PC-9 (cell line): ENCODE measurements at regions not wholly inside any gene's neighbourhood (a gene's known extent, or its start where the extent isn't known, plus 50 kb on each side); places are given as distances from the start of the nearest gene placed in this dataset.

Experiments used
- BruUV-seq: library from RNA; stranded (reverse); fragments of 400-500 nt; replicated peaks from 2 replicates; lab custom pipeline; 2021; lab: Mats Ljungman, UMichigan
- CTCF ChIA-PET: fragments of 300-600 bp; sonication (Branson Sonifier 250); formaldehyde crosslinking; loops from one replicate; lab custom pipeline; 2022; ENCODE audit warnings: antibody characterized with exemption; lab: Charles Lee
- POLR2A ChIA-PET: fragments of 300-600 bp; sonication (Branson Sonifier 250); formaldehyde crosslinking; loops from one replicate; lab custom pipeline; 2022; ENCODE audit warnings: antibody characterized with exemption; ENCODE audit not compliant: unreplicated experiment; lab: Charles Lee
- DNase-seq, 2 experiments: peaks; one replicate each; pipeline versions ENCODE4 v3.0.0 to v3.0.0-alpha.2; 2015 to 2022; ENCODE audit warnings: mixed read lengths in 1 of 2
- H2AFZ ChIP-seq: fragments of 200-600 bp; sonication (generic); 2 replicates; pipeline ENCODE4 v1.8.1; 2017; ENCODE audit warnings: antibody characterized with exemption
- H3F3A ChIP-seq: fragments of 200-600 bp; sonication (generic); 2 replicates; pipeline ENCODE4 v1.8.1; 2017; ENCODE audit warnings: antibody characterized with exemption, mild to moderate bottlenecking, low read depth; ENCODE audit not compliant: insufficient read depth
- H3K27ac ChIP-seq: fragments of 200-600 bp; sonication (generic); 2 replicates; pipeline ENCODE4 v1.6.1; 2016; ENCODE audit warnings: mixed run types
- H3K27me3 ChIP-seq: fragments of 200-600 bp; sonication (generic); 2 replicates; pipeline ENCODE4 v1.6.1; 2016; ENCODE audit warnings: low read depth, mixed run types; ENCODE audit not compliant: insufficient read depth
- H3K36me3 ChIP-seq: fragments of 200-600 bp; sonication (generic); 2 replicates; pipeline ENCODE4 v1.6.1; 2016; ENCODE audit warnings: low read depth, mixed run types
- H3K4me1 ChIP-seq: fragments of 200-600 bp; sonication (generic); replicated peaks from 2 replicates; pipeline ENCODE4 v1.6.1; 2016; ENCODE audit warnings: mixed run types; ENCODE audit not compliant: insufficient read depth
- H3K4me2 ChIP-seq: fragments of 200-600 bp; sonication (generic); 2 replicates; pipeline ENCODE4 v1.6.1; 2017; ENCODE audit warnings: mixed run types
- H3K4me3 ChIP-seq: fragments of 200-600 bp; sonication (generic); 2 replicates; pipeline ENCODE4 v1.6.1; 2016; ENCODE audit warnings: mixed run types
- H3K79me2 ChIP-seq: fragments of 200-600 bp; sonication (generic); 2 replicates; pipeline ENCODE4 v1.6.1; 2017; ENCODE audit warnings: low read depth, mixed run types
- H3K9me2 ChIP-seq: fragments of 200-600 bp; sonication (generic); 2 replicates; pipeline ENCODE4 v1.8.1; 2017; ENCODE audit warnings: mild to moderate bottlenecking; ENCODE audit not compliant: insufficient read depth
- H3K9me3 ChIP-seq: fragments of 200-600 bp; sonication (generic); 2 replicates; pipeline ENCODE4 v1.8.1; 2016; ENCODE audit warnings: low read depth; ENCODE audit not compliant: insufficient read depth
- H4K20me1 ChIP-seq: fragments of 200-600 bp; sonication (generic); 2 replicates; pipeline ENCODE4 v1.8.1; 2017; ENCODE audit not compliant: insufficient read depth
- EZH2 ChIP-seq: fragments of 200-600 bp; sonication (generic); IDR thresholded peaks from 2 replicates; pipeline ENCODE4 v1.8.0; 2017; ENCODE audit warnings: antibody characterized with exemption, low read depth
- intact Hi-C: fragments of 100-400 bp; cut with micrococcal nuclease; formaldehyde crosslinking; loops from one replicate; pipeline ENCODE4 v1.10.0; 2022; ENCODE audit not compliant: unreplicated experiment
- TF ChIP-seq, protein P1 (sequence below): fragments of 200-600 bp; sonication (generic); conservative IDR thresholded peaks from 2 replicates; pipeline ENCODE4 v1.6.1; 2017; ENCODE audit warnings: mixed run types, antibody characterized with exemption, mild to moderate bottlenecking, moderate library complexity

DNA sequence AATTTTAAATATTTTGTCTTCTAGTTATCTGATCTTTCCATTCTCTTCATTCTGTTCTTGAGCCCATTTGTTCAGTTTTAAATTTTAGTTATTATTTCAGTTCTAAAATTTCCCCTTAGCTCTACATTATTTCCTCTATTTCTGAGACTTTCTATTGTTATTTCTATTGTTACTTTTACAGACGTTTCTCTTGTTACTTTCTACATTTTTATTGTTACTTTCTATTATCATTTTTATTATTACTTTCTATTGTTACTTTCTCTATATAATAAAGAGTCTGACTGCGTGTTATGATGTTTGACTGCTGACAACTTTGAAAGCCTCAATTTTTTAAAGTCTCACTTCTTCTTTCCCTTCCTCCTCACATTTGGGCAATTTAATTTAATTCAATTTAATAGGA, 915.7 kb upstream of the PCDH20 start:
- no peaks in the 10 kb centered on the region for H3K27me3 ChIP-seq
- intact Hi-C loops, result no loop called here
- H2AFZ ChIP-seq, result no peak overlapping the region
- no peak for DNase-seq
- H3K4me3 ChIP-seq, result no peak overlapping the region
- H3K9me3 ChIP-seq, result no peaks in the 10 kb centered on the region
- POLR2A ChIA-PET, result no interaction called here
- no peaks in the 10 kb centered on the region for H3K9me2 ChIP-seq
- no peaks in the 10 kb centered on the region for H4K20me1 ChIP-seq
- H3K27ac ChIP-seq, result no peak overlapping the region
- no peaks in the 10 kb centered on the region for H3F3A ChIP-seq
- H3K79me2 ChIP-seq, result no peaks in the 10 kb centered on the region
- no peaks in the 10 kb centered on the region for H3K36me3 ChIP-seq
- BruUV-seq, result no TSS peak
- H3K4me2 ChIP-seq, result no peak overlapping the region
- TF ChIP-seq EZH2, result no peak
- TF ChIP-seq, protein P1, sequence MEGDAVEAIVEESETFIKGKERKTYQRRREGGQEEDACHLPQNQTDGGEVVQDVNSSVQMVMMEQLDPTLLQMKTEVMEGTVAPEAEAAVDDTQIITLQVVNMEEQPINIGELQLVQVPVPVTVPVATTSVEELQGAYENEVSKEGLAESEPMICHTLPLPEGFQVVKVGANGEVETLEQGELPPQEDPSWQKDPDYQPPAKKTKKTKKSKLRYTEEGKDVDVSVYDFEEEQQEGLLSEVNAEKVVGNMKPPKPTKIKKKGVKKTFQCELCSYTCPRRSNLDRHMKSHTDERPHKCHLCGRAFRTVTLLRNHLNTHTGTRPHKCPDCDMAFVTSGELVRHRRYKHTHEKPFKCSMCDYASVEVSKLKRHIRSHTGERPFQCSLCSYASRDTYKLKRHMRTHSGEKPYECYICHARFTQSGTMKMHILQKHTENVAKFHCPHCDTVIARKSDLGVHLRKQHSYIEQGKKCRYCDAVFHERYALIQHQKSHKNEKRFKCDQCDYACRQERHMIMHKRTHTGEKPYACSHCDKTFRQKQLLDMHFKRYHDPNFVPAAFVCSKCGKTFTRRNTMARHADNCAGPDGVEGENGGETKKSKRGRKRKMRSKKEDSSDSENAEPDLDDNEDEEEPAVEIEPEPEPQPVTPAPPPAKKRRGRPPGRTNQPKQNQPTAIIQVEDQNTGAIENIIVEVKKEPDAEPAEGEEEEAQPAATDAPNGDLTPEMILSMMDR, result no peak
- no peaks in the 10 kb centered on the region for H3K4me1 ChIP-seq
- CTCF ChIA-PET, result no interaction called here

DNA sequence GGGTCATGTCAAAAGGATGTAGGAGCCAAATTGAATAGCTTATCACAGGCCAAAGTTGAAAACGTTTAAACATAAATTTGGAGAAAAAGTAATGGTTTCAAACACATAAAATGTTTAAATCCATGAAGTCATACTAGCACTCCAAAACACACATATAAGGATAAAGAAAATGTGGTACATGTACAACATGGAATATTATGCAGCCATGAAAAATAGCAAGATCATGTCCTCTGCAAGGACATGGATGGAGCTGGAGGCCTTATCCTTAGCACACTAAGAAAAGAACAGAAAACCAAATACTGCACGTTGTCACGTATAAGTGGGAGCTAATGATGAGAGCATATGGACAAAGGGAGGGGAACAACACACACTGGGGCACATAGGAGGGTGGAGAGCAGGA, 911.7 kb upstream of the PCDH20 start:
- ChIA-PET POLR2A (no interaction called here), CTCF (no interaction called here)

DNA sequence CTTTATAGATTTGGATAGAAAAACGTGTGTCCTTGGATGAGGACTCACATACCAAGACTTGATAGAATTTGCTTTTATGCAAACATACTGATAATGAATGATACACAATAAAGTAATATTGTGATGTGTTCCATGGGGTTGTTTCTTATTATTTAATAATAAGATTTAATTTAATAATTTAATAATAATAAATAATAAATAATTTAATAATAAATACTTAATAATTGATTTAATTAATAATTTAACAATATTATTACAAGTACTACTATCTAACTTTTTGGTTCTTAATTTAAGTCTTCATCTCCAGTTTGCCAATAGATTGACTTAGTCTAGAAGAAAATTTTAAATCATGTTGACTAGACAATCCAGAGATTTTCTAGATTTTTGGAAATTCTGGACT, 909.2 kb upstream of the PCDH20 start:
- Histone ChIP-seq H3K4me3 (no peak overlapping the region), H3K4me2 (no peak overlapping the region), H3K27ac (no peak overlapping the region), H2AFZ (no peak overlapping the region), H3K36me3 (no peaks in the 10 kb centered on the region), H3K9me3 (no peaks in the 10 kb centered on the region), H4K20me1 (no peaks in the 10 kb centered on the region), H3K27me3 (no peaks in the 10 kb centered on the region), H3K4me1 (no peaks in the 10 kb centered on the region), H3K9me2 (no peaks in the 10 kb centered on the region), H3K79me2 (no peaks in the 10 kb centered on the region), H3F3A (no peaks in the 10 kb centered on the region)
- TF ChIP-seq, protein P1, result no peak
- TF ChIP-seq EZH2, result no peak
- no peak for DNase-seq
- POLR2A ChIA-PET, result no interaction called here
- BruUV-seq, result no TSS peak
- intact Hi-C loops, result no loop called here
- CTCF ChIA-PET, result no interaction called here

More for the DNA sequence above, 911.7 kb upstream of the PCDH20 start:
- Histone ChIP-seq H3K79me2 (no peaks in the 10 kb centered on the region), H3K27me3 (no peaks in the 10 kb centered on the region), H3K4me3 (no peak overlapping the region), H3F3A (no peaks in the 10 kb centered on the region), H3K36me3 (no peaks in the 10 kb centered on the region), H2AFZ (no peak overlapping the region), H3K4me1 (no peaks in the 10 kb centered on the region), H3K27ac (no peak overlapping the region), H3K9me2 (no peaks in the 10 kb centered on the region), H3K4me2 (no peak overlapping the region), H3K9me3 (no peaks in the 10 kb centered on the region), H4K20me1 (no peaks in the 10 kb centered on the region)
- intact Hi-C loops, result no loop called here
- TF ChIP-seq, protein P1, result no peak
- TF ChIP-seq EZH2, result no peak
- no peak for DNase-seq
- BruUV-seq, result no TSS peak
